ENCODE measurements at regions not wholly inside any gene's neighbourhood (a gene's known extent, or its start where the extent isn't known, plus 50 kb on each side); places are given as distances from the start of the nearest gene placed in this dataset.

DNA sequence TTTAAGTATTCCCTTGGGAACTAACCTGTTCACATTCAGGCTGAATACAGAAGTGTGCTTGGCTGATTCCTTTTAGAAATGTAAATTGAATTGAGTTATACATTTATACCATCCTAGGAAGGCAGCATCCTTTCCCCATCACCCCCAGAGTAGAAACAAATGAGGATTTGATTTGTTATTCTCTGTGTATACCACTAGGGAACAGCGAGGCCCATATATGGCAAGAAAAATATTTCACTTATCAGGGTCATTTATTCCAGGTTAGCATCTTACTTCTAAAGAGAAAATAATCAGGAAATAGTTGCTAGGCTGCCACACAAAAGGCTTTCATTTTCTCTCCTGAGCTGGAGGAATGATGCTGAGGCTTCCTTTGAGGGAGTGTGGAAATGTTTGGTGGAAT is 516.9 kb downstream of the PIK3C3 start:
- WGBS, 2 donors, result 74 to 77% methylated on average over 1 of the region's 1 CpG
- intact Hi-C loops (cut with DNase I), result no loop called here
- no peak for TF ChIP-seq CTCF (IDR thresholded peaks at IDR 0.05)
- Histone ChIP-seq H3K27me3 (no peaks in the 10 kb centered on the region), H3K36me3 (no peaks in the 10 kb centered on the region), H3K4me3 (no peak overlapping the region), H3K27ac (no peak overlapping the region), H3K4me1 (peaks cover 0 to 3% (median 0%) of the 10 kb centered on the region in 9 donors), H3K9me3 (no peaks in the 10 kb centered on the region)
- DNase-seq (no peak), ATAC-seq (no peak)

DNA sequence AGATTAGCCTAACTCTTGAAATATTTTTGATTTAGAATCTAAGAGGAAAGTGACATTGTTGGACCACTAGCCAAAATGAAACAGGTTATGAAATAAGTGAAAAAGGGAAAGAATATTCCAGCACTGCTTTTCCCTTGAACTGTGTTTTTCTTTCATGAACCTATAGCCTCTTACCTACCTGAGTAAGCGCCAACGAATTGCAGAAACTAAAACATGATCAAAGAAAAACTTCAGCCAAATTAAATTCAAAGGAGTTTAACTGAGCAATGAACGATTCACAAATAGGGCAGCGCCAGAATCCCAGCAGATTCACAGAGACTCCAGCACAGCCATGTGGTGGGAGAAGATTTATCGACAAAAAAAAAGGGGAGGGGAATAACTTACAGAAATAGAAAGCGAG is 518.6 kb downstream of the PIK3C3 start:
- Histone ChIP-seq H3K4me1 (peaks cover 0 to 3% (median 0%) of the 10 kb centered on the region in 9 donors), H3K27ac (no peak overlapping the region), H3K27me3 (no peaks in the 10 kb centered on the region), H3K4me3 (no peak overlapping the region), H3K9me3 (no peaks in the 10 kb centered on the region), H3K36me3 (no peaks in the 10 kb centered on the region)
- TF ChIP-seq CTCF (IDR thresholded peaks at IDR 0.05), result no peak
- ATAC-seq, result no peak
- DNase-seq, result no peak
- 89 to 93% methylated on average over 6 of the region's 6 CpGs for WGBS, 2 donors
- intact Hi-C loops (cut with DNase I), result no loop called here

- no peak overlapping the region for H3K4me3 ChIP-seq
- TF ChIP-seq CTCF (IDR thresholded peaks at IDR 0.05), result no peak
- ATAC-seq (no peak), DNase-seq (no peak)
- no peak overlapping the region for H3K27ac ChIP-seq
- H3K4me1 ChIP-seq, result peaks cover 0 to 3% (median 0%) of the 10 kb centered on the region in 9 donors
- no peaks in the 10 kb centered on the region for H3K9me3 ChIP-seq
- intact Hi-C loops (cut with DNase I), result no loop called here
- no peaks in the 10 kb centered on the region for H3K36me3 ChIP-seq
- no peaks in the 10 kb centered on the region for H3K27me3 ChIP-seq
Observed at GRCh38 chr18:42474577-42474976, 519.5 kb downstream of the PIK3C3 start.

- H3K4me1 ChIP-seq, result peaks cover 0 to 3% (median 0%) of the 10 kb centered on the region in 9 donors
- intact Hi-C loops (cut with DNase I), result no loop called here
- DNase-seq, result no peak
- no peaks in the 10 kb centered on the region for H3K36me3 ChIP-seq
- no peak overlapping the region for H3K4me3 ChIP-seq
- no peaks in the 10 kb centered on the region for H3K27me3 ChIP-seq
- TF ChIP-seq CTCF (IDR thresholded peaks at IDR 0.05), result no peak
- H3K27ac ChIP-seq, result no peak overlapping the region
- ATAC-seq, result no peak
- WGBS, 2 donors, result 83 to 94% methylated on average over 1 of the region's 1 CpG
- H3K9me3 ChIP-seq, result no peaks in the 10 kb centered on the region
Observed at GRCh38 chr18:42475157-42475556, 520.1 kb downstream of the PIK3C3 start.

DNA sequence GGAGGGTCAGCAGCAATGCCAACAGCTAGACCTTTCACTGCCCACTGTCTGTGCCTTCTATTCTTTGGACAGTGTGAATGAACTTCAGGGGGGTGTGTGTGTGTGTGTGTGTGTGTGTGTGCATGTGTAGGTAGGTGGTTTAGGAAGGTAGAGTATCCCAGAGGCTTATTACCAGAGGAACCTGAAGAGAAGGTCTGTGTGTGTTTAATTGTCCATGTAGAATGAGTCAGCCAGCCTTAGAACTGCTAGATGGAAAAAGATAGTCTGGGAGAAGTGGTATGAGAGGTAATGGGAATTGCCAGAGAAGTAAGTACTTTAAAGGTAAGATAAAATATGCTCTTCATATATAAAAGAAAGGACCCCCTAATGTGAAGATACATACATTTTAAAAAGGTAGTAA is 522.2 kb downstream of the PIK3C3 start:
- DNase-seq (no peak), ATAC-seq (no peak)
- no peaks in the 10 kb centered on the region for H3K9me3 ChIP-seq
- H3K27ac ChIP-seq, result no peak overlapping the region
- intact Hi-C loops (cut with DNase I), result no loop called here
- H3K27me3 ChIP-seq, result no peaks in the 10 kb centered on the region
- TF ChIP-seq CTCF (IDR thresholded peaks at IDR 0.05), result no peak
- no peaks in the 10 kb centered on the region for H3K36me3 ChIP-seq
- no peak overlapping the region for H3K4me3 ChIP-seq
- peaks cover 0 to 3% (median 0%) of the 10 kb centered on the region in 9 donors for H3K4me1 ChIP-seq

Measured in heart right ventricle (tissue), 16 donors.